Ammon's horn (tissue), 1 donor: ENCODE measurements at regions not wholly inside any gene's neighbourhood (a gene's known extent, or its start where the extent isn't known, plus 50 kb on each side); places are given as distances from the start of the nearest gene placed in this dataset.
"Not testable (repeated sequence)": the region's sequence is repeated elsewhere in the genome, so short reads cannot be mapped to it uniquely, and the experiment has no call there.

Source experiments
- DNase-seq: peaks from one replicate; pipeline ENCODE4 v3.0.0-alpha.2; 2016; ENCODE audit warnings: low spot score

GRCh38 chr2:133977405-133977804 lies 276.5 kb upstream of the MGAT5 start:
- DNase-seq, result peak; percentile 49

- no peak for DNase-seq
Observed at GRCh38 chr2:133982256-133982655, 271.6 kb upstream of the MGAT5 start.

GRCh38 chr2:133985563-133985962 lies 268.3 kb upstream of the MGAT5 start:
- no peak for DNase-seq

GRCh38 chr2:133986081-133986837 lies 267.6 kb upstream of the MGAT5 start:
- DNase-seq, result no peak

- no peak for DNase-seq
Observed at GRCh38 chr2:133986881-133987795, 266.7 kb upstream of the MGAT5 start.

- no peak for DNase-seq
Observed at GRCh38 chr2:133988316-133988891, 265.5 kb upstream of the MGAT5 start.

GRCh38 chr2:133991606-133992168 lies 262.2 kb upstream of the MGAT5 start:
- DNase-seq, result no peak

GRCh38 chr2:133992454-133992853 lies 261.4 kb upstream of the MGAT5 start:
- DNase-seq, result no peak

- no peak for DNase-seq
Observed at GRCh38 chr2:133993160-133993559, 260.7 kb upstream of the MGAT5 start.

- not testable (repeated sequence) for DNase-seq
Observed at GRCh38 chr2:133998726-133999125, 255.1 kb upstream of the MGAT5 start.

GRCh38 chr2:134002391-134002790 lies 251.5 kb upstream of the MGAT5 start:
- no peak for DNase-seq

- DNase-seq, result no peak
Observed at GRCh38 chr2:134002921-134003320, 251.0 kb upstream of the MGAT5 start.

- DNase-seq, result no peak
Observed at GRCh38 chr2:134004467-134004866, 249.4 kb upstream of the MGAT5 start.

GRCh38 chr2:134008837-134009236 lies 245.0 kb upstream of the MGAT5 start:
- DNase-seq, result no peak

GRCh38 chr2:134009440-134009839 lies 244.4 kb upstream of the MGAT5 start:
- DNase-seq, result no peak

GRCh38 chr2:134009906-134010305 lies 244.0 kb upstream of the MGAT5 start:
- DNase-seq, result not testable (repeated sequence)

- no peak for DNase-seq
Observed at GRCh38 chr2:134011936-134012586, 241.8 kb upstream of the MGAT5 start.

GRCh38 chr2:134014196-134014960 lies 239.5 kb upstream of the MGAT5 start:
- no peak for DNase-seq

GRCh38 chr2:134019871-134020270 lies 234.0 kb upstream of the MGAT5 start:
- no peak for DNase-seq

- DNase-seq, result no peak
Observed at GRCh38 chr2:134020608-134021007, 233.3 kb upstream of the MGAT5 start.
